ENCODE measurements at regions not wholly inside any gene's neighbourhood (a gene's known extent, or its start where the extent isn't known, plus 50 kb on each side); places are given as distances from the start of the nearest gene placed in this dataset.
A peak's percentile ranks its signal among the peaks of the same experiment; 100 is the strongest.

GRCh38 chr11:80517701-80518100, 1076.9 kb upstream of the TENM4 start:
- no peak for TF ChIP-seq POLR2AphosphoS5 (IDR thresholded peaks at IDR 0.05; ENCODE audit: low read depth, low read length)
- TF ChIP-seq CTCF (IDR thresholded peaks at IDR 0.05), result 0 out of 2 replicates have a peak, but pooled peaks have one; percentile 4

Data from Panc1 (cell line).